Non-pigmented ciliary epithelial cell (primary cell): ENCODE measurements at regions not wholly inside any gene's neighbourhood (a gene's known extent, or its start where the extent isn't known, plus 50 kb on each side); places are given as distances from the start of the nearest gene placed in this dataset.
"Not testable (repeated sequence)": the region's sequence is repeated elsewhere in the genome, so short reads cannot be mapped to it uniquely, and the experiment has no call there.

Experiments
- DNase-seq: peaks from one replicate; pipeline ENCODE4 v3.0.0-alpha.2; 2010; ENCODE audit warnings: low read depth

DNA sequence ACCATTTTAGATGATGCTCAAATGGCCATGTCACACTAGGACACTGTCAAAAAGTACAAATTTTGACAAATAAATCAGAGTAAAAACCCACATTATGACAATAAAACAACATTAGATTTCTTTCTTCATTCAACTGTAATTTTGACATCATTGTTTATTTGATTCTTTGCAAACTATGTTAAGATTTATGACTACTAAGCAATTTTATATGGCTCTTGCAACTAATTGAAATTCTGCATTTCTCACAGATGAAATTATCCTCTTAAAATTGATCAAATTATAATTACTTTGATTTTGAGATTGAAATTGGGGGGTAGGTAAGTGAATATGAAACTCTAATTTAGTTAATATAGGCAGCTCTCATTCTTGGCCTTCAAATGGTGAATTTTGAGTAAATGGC, 59.8 kb downstream of the ATOH1 start:
- no peak for DNase-seq

DNA sequence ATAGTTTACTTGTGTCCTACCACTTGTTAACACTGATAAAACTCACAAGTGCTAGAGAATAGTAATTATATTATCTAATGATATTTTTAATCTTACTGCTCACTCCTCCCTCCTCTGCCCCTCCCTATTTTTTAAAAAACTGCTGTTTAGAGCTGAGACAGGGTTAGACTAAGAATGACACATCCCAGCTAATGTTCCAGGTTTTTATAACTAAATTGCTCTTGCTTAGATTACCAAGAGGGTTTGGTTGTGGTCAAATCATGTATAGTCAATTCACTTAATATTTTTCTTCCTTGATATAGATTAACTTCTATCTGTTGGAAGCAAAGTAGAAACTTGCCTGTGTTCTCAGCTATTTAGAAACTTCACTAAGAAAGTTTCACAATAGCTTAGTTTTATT, 60.2 kb downstream of the ATOH1 start:
- DNase-seq, result no peak

DNA sequence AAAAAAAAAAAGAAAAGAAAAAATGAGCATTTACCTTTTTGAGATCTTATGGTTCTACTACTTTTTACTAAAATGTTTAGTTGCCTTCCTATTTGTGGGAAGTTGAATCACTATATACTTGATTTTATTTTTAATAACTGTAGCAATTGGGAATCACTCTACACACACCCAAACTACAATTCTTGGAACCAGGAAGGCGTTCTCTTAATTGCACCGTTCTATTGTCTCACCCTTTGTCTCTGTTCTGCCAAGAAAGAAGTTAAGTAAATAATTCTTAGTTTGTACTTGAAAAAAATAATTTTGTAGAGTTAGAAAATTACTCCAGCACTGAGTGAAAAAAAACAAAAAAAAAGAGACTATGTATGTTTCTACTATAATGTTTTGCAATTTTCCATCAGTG, 62.7 kb downstream of the ATOH1 start:
- no peak for DNase-seq

DNA sequence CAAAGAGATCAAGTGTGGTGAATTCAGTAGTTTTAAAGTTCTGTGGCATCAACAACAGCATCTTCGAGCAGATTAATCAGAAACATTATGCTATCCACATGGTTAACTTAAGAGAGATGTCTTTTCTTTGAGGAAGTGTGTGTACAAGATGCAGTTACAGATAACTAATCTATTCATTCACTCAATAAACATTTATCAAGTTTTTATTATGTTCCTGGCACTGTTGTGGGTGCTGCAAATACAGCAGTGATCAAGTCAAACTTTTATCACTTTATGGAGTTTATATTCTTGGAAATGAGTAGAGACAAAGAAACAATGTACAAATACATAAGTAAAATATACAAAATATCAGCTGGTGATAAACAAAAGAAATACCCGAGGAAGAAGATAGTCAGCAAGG, 66.4 kb downstream of the ATOH1 start:
- DNase-seq, result no peak

DNA sequence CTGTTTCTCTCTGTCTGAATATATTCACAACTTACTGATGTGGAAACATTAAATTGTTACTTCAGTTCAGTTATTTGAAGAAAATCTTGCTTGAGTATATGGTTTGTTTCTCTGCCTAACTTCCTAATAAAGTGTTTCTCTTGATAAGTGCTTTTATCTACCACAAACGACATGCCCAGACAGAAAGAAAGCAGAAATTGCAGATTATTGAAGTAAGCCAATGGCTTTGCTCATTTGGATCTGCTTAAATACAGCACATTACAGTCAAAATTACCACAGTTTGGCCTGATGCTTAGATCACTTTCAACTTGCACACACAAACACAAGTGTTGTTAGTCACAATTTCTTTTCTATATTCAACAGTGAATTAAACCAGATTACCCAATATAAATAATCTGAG, 68.0 kb downstream of the ATOH1 start:
- no peak for DNase-seq

DNA sequence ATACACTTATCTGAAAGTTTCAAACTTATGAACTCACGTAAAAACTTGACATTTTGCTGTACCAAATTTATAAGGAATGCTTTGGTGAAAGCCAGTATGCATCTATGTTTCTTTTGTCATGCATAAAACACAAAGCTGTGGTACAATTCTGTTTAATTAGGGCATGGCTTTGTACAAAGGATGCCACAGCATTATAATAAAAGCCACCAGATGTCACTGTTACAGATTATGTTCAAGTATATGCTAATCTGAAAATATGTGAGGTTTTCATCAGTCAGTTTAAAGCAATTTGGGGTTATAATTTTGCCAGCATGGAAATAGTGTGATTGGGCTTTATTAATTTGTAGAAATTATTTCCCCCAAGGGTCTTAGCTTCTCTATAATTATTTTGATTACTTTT, 69.0 kb downstream of the ATOH1 start:
- no peak for DNase-seq

DNA sequence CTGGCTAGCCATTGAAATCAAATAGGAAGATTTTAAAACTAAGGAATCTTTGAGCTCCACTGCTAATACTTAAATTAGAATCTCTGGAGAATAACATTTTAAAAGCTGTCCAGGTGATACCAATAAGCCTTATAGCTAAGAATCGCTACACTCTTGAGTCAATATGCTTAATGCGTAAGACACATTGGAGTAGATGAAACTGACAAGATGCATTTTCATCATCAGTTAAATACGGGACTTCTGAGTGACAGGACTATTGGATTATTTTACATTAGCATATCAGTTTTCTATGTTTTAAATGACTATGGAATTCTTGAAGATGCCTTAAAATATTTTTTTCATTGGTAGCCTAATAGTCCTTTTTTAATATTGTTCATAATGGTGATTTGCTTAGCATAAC, 80.2 kb downstream of the ATOH1 start:
- no peak for DNase-seq

DNA sequence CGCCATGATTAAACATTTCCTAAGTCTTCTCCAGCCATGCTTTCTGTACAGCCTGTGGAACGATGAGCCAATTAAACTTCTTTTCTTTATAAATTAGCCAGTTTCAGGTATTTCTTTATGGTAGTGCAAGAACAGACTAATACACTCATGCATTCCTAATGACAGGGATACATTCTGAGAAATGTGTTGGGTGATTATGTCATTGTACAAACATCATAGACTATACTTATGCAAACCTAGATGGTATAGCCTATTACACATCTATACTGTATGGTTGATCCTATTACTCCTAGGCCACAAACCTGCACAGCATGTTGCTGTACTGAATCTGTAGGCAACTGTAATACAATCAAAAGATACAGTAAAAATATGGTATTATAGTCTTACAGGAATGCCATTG, 83.1 kb downstream of the ATOH1 start:
- no peak for DNase-seq

DNA sequence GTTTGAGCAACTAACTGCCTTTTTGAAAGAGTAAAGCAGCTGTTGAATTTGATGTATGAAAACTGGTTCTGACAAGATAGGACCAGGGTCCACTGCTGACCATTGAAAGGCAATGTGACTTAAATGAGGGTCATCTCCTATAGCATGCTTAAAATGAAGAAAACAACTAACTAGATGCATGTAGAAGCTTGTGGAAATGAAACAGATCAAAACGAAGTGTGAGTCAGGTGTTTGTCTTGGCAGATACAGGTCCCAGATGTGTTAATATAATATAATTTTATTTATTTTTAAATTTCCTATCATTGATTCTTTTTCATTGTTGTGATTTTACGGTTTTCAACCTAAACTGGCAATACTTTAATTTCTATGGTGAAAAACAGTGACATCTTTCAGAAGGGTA, 83.6 kb downstream of the ATOH1 start:
- no peak for DNase-seq

DNA sequence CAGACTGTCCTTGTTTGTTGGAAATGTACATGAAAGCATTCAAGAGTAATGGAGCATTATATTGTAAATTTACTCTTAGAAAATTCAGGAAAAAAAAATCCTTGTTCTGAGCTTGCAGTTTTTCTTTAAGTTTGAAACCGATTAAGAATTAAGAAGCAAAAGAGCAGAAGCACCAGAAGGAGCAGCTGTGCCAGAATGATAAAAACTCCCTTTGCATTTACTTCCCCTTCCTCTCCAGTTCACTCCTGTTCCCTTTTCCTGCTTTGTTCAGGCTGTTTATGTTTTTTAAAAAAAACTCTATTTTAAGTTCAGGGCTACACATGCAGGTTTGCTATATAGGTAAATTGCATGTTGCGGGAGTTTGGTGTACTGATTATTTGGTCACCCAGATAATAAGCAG, 90.3 kb downstream of the ATOH1 start:
- DNase-seq, result no peak

DNA sequence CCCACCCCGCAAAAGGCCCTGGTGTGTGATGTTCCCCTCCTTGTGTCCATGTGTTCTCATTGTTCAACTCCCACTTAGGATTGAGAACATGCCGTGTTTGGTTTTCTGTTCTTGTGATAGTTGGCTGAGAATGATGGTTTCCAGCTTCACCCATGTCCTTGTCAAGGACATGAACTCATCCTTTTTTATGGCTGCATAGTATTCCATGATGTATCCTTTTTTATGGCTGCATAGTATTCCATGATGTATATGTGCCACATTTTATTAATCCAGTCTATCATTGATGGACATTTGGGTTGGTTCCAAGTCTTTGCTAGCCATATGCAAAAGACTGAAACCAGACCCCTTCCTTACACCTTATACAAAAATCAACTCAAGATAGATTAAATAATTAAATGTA, 95.0 kb downstream of the ATOH1 start:
- DNase-seq, result not testable (repeated sequence)

DNA sequence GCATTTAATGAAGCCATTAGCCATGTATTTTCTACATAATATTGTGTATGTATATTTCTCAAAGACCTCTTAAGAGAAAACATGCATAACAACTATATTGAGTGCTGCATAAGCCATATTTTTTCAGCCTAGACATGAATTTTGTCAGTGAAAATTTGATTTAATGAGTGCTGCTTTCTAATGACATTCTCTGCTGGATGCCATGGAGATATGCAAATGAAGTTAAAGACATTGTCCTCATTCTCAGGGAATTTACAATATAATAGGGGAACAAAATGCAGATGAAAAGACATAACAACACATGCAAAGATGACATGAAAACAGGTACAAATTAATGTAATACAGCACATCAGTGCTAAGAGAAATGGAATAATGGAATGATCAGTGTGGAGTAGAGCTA, 118.7 kb downstream of the ATOH1 start:
- no peak for DNase-seq

DNA sequence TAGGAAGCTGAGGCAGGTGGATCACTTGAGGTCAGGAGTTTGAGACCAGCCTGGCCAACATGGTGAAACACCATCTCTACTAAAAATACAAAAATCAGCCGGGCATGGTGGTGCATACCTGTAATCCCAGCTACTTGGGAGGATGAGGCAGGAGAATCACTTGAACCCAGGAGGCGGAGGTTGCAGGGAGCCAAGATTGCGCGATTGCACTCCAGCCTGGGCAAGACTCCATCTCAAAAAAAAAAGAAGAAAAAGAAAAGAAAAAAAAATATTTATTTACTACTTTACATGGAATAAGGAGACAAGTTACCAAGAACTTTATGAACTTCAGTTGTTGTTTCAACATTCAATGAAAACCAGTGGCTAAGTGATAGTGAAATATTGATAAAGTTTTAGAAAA, 121.7 kb downstream of the ATOH1 start:
- DNase-seq, result not testable (repeated sequence)

DNA sequence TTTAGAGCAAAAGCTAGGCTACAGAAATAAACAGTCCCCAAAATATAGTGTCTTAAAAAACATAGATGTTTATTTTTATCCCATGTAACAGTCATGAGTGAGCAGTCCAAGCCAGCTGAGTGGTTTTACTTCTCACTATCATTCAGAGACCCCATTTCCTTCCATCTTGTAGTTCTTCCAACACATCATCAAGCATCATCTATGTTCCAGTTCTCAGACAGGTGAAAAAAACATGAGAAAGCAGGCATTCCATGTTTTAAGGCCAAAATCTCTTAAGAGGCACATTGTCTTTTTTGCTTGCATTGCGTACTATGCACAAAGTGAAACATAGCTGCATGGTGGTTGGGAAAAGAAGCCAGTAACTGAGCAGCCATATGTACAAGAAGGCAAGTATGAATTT, 128.6 kb downstream of the ATOH1 start:
- no peak for DNase-seq

DNA sequence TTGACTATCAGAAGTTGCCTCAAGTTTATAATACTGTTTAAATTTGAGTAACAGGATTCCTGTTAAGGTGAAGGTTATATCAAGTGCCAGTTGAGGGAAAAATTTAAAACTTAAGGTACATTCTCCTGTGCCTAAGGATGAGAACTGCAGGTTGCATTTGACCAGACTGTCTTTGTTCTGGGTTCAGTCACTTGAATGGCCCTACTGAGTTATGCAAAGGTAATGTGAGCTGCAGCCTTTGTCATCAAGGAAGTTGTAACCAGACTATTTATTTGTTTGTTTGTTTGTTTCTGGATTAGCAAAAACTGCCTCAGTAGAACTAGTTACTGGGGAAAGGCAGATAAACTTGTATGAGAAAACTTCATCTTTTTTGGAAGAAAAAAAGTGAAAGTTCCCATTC, 131.9 kb downstream of the ATOH1 start:
- no peak for DNase-seq

DNA sequence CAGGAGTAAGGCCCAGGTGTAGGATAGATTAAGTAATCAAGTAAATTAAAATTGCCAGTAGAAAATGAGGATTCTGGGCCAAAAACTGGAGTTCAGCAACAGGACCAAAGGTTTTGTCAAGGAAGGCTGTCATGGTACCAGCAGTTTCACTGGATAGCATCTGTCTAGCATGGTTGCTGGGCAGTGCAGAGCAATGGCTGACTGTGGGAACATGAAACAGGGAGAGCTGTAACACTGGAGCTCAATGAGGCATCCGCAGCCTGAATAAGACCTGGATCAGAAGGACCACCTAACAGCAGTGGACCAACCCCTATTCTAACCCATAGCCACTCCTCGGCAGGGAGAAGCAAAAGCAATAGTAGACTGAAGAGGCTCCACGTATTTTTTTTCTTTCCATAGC, 132.4 kb downstream of the ATOH1 start:
- DNase-seq, result no peak

DNA sequence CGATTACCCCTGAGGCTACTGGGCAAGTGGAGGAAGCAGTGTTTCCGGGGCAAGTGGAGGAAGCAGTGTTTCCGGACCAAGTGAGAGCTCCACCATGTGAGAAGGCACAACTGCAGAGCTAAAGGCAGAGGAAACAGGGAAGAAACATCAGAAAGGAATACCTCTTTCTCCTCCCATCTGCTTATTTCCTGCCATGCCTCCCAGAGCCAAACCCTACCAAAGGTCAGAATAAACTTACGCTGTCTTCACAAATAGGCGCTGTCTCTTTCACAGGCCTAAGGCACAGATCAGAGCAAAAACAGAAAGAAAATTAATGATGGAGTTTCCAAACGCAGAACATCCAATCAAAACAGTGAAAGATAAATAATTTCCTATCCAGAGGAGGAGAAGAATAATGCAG, 153.0 kb downstream of the ATOH1 start:
- DNase-seq, result no peak

DNA sequence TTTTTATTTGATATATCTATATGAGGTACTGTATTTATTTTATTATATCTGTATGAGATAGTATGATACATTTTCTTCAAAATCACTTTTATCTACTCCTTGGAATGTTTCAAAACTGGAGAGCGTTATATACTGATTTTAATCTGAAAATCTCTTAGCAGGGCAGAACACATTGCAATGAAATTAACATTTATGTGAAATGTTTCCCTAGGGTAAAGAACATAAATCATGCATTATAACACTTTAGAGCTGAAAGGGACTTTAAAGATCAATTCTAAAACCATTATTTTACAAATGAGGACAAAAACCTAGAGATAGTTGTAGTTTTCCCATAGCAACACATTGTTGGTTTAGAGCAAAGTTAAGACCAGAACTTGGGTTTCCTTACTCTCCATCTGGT, 153.7 kb downstream of the ATOH1 start:
- no peak for DNase-seq

DNA sequence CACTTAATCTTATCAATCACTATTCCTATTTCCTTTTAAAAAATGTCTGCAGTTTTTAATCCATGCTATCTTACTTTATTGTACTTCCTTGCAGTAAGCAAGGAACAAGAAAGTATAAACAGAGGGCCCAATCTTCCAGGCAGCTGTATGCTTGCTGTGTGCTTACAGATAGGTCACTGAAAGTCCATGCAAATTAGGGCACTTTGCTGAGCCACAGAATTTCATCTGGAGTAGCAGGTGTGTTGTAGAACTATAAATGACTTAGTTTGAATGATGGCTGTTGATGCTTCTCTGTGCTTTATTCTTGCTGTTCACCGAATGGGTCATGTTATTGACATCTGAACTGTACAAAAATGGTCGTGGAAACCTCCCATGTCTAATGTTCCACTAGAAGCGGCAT, 154.6 kb downstream of the ATOH1 start:
- no peak for DNase-seq

DNA sequence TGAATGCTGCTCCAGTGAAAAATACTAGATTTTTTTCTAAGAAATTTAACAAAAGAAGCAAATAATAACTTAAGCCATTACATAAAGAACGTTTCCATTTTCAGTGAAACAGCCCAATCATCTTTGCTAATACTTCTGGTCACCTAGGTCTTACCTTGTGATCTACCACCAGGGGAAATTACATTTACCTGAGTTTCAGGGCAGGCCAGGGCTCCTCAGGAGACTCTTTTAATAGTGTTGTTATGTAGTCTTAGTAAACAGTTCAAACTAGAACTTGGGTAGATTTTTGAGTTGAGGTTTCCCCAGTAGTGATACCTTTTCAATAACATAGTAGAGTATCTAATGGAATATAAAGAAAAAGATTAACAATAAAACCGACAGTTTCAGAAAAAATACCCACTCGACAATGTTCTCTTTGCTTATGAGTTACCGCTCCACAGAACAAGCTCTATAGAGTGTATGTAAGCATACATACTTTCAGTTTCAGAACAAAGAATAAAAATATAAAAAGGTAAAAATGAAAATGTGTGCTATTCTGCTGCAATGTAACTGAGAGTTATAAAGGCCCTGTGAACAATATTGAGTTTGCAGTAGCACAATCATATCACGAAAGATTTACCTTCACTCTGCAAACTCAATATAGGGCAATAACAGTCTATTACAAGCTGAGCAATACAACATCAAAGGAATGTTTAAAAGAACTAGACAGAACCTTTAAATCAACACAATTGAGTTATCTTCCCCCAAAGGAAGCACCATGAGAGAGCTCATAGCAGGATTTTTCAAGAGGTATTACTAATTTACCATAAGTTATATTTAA, 165.8 kb downstream of the ATOH1 start:
- DNase-seq, result no peak

DNA sequence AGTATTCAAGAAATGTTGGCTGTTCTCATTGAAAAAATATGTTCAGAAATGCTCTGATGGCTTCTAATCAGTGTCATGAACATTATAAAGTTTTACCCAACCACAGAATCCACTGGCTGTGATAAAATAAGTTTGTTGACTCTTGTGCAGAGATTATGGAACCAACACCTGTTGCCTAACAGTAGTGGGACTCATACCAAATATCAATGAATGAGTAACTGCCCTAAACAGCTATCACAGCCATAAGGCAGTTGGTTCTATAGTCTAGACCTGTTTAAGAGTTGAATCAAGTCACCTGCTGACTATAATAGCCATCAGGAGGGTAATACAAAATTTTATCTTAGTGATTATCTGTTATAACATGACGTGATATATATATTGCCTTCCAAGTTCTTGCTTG, 168.3 kb downstream of the ATOH1 start:
- DNase-seq, result no peak

DNA sequence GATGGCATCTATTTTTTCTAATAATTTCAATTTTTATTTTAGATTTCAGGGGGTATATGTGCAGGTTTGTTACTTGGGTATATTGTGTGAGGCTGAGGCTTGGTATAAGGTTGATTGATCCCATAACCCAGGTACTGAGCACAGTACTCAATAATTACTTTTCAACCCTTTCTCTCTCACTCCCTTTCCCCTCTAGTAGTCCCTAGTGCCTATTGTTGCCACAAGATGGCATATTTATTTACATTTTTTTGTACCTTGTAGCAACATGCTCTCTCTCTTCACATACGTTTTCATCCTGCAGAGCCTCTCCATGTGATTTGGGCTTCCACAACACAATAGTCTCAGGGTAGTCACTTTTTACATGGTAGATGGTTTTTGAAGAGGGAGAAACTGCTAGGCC, 172.0 kb downstream of the ATOH1 start:
- no peak for DNase-seq

DNA sequence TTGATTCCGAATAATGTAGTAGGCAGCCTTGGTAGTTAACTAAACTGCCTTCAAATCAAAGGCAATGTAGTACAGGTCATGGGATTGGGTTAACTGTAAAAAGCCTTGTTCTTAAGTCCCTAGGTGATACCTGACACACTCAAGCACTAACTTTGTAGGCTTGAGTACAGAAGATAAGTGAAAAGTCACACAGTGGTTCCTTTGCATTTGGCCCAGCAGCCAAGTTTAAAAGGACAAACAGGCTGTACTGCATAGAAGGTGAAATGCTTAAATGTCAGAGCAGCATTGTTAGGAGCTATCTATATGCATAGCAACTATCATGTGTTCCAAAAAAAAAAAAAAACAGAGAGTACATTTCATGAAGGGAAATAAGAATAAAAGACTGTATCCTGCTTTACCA, 178.4 kb downstream of the ATOH1 start:
- DNase-seq, result no peak

DNA sequence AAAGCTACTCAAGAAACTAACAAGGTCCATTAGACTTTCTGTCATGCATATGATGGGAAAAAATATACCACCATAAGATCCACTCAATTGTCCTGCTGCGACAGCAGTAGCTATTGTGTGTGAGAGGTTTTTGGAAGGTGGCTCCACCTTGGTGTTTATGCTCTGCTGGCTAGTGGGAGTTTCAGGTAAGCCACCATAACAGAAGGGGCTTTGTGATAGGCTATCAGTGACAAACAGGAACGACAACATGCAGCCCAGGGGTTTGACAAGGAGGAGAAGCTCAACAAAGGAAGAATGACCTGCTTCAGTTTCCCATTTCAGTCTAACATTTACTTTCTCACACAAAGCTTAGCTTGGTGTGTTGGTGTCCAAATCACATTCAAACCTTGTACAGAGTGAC, 182.6 kb downstream of the ATOH1 start:
- DNase-seq, result no peak
